Vagina (tissue), 2 donors: ENCODE measurements at regions not wholly inside any gene's neighbourhood (a gene's known extent, or its start where the extent isn't known, plus 50 kb on each side); places are given as distances from the start of the nearest gene placed in this dataset.

Source experiments
- POLR2A ChIP-seq, 2 donors: fragments of 450-650 bp; IDR thresholded peaks; one replicate each; pipeline ENCODE4 v1.6.1; 2017; ENCODE audit warnings: antibody characterized with exemption in 2 of 2, mild to moderate bottlenecking in 2 of 2, moderate library complexity in 2 of 2
- POLR2AphosphoS5 ChIP-seq, 2 donors: sonication (generic); formaldehyde crosslinking; IDR thresholded peaks; one replicate each; pipeline ENCODE4 v1.9.0; 2017; ENCODE audit warnings: antibody characterized with exemption in 2 of 2, mild to moderate bottlenecking in 2 of 2, low read depth in 1 of 2; ENCODE audit not compliant: insufficient read depth in 1 of 2
- TF ChIP-seq, protein P1 (sequence below), 3 experiments: fragments of 450-650 bp in 2 of 3; fragments of 200-600 bp in 1 of 3; sonication (generic) in 1 of 3; IDR thresholded peaks; one replicate each; pipeline ENCODE4 v1.5.1; 2017 to 2019; ENCODE audit warnings: antibody characterized with exemption in 3 of 3, mild to moderate bottlenecking in 2 of 3, moderate library complexity in 2 of 3

DNA sequence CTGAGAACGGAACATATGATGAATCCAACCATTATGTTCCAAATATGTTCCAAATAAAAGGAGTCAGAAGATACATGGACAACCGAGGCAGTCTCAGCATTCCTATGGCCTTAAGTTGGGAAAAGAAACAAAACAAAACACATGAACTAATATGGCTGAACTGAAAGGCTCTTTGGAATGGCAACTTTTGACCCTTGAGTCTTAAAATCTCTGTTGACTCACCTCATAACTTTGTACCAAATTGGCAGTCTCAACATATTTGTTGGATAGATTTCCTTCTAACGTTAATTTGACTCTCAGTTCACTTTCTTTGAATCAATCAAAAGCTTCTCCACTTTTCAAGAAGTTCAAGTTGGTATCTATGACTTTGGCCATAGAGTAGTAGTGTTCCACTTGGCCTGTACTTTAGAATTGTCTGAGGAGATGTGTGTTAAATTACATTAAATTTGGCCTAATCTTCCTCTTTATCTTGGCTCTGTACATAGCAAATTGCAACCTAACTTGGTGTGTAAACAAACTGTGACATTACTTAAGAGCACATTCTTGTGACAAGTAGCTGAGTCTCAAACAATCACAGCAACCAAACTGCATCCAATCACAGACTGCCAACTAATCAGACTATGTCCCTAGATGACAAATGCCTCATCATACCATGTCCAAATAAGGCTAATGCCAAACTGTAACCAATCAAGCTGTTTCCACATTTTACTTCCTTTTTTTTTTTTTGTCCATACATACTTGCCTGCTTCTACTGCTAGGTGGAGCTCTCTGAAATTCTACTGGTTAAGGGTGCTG lies 208.8 kb downstream of the BMP2 start:
- TF ChIP-seq POLR2AphosphoS5 (IDR thresholded peaks at IDR 0.05; ENCODE audit: insufficient read depth in 1 of 2, low read depth in 1 of 2) (no peak), POLR2A (IDR thresholded peaks at IDR 0.05) (no peak)
- TF ChIP-seq, protein P1, sequence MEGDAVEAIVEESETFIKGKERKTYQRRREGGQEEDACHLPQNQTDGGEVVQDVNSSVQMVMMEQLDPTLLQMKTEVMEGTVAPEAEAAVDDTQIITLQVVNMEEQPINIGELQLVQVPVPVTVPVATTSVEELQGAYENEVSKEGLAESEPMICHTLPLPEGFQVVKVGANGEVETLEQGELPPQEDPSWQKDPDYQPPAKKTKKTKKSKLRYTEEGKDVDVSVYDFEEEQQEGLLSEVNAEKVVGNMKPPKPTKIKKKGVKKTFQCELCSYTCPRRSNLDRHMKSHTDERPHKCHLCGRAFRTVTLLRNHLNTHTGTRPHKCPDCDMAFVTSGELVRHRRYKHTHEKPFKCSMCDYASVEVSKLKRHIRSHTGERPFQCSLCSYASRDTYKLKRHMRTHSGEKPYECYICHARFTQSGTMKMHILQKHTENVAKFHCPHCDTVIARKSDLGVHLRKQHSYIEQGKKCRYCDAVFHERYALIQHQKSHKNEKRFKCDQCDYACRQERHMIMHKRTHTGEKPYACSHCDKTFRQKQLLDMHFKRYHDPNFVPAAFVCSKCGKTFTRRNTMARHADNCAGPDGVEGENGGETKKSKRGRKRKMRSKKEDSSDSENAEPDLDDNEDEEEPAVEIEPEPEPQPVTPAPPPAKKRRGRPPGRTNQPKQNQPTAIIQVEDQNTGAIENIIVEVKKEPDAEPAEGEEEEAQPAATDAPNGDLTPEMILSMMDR (IDR thresholded peaks at IDR 0.05): no peak
